ENCODE measurements at regions not wholly inside any gene's neighbourhood (a gene's known extent, or its start where the extent isn't known, plus 50 kb on each side); places are given as distances from the start of the nearest gene placed in this dataset.
A peak's percentile ranks its signal among the peaks of the same experiment; 100 is the strongest.

DNA sequence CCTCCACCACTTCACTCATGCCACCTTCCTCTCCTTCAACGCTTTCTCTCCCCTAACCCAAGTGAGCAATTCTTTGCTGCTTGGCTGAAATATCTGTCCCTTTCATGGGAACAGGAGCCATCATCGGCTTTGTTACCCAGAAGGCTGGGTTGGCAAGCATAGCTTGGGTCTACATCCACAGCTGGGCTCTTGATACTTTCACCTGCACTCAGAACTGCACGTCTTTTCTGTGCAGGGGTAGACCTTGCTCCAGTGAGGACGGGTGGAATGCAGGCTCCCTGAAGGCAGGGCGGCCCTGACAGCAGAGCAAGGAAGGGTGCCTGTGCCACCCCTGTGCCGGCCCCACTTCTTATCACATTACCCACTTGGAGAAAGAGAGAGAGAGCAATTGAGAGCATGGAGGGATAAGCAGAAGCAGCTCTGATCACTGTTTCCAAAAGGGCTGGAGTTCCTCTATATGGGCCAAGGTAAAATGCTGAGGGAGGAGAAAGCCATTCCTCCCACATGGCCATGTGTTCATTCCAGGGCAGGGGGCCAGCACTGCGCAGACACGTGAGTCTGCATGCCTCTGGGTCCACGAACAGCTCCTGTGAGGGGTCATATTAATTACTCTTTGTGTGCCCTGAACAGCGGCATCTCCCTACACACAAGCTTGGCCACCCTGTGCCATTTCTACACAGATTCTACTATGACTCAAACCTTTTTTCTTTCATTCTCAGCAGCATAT is 181.8 kb downstream of the BUD13 start:
- H3K4me3 ChIP-seq (ENCODE audit: low read length in 3 of 3) = no peak overlapping the region
- H3K27ac ChIP-seq (ENCODE audit: low read depth in 2 of 2, low read length in 2 of 2) = no peak overlapping the region
- H3K4me1 ChIP-seq (ENCODE audit: control insufficient read depth in 2 of 3, insufficient read depth in 2 of 3, low read depth in 1 of 3, low read length in 3 of 3) = no peaks in the 10 kb centered on the region
- DNase-seq (peak in 1 of 5 donors; percentile 34), FAIRE-seq (no peak)
- no peaks in the 10 kb centered on the region for H3K27me3 ChIP-seq (ENCODE audit: control insufficient read depth, insufficient read depth, low read length)
- H3K36me3 ChIP-seq (ENCODE audit: control insufficient read depth in 2 of 3, insufficient read depth in 3 of 3, low read length in 3 of 3) = no peaks in the 10 kb centered on the region
- intact Hi-C loops (cut with DNase I) = no loop called here
- TF ChIP-seq, protein P1, sequence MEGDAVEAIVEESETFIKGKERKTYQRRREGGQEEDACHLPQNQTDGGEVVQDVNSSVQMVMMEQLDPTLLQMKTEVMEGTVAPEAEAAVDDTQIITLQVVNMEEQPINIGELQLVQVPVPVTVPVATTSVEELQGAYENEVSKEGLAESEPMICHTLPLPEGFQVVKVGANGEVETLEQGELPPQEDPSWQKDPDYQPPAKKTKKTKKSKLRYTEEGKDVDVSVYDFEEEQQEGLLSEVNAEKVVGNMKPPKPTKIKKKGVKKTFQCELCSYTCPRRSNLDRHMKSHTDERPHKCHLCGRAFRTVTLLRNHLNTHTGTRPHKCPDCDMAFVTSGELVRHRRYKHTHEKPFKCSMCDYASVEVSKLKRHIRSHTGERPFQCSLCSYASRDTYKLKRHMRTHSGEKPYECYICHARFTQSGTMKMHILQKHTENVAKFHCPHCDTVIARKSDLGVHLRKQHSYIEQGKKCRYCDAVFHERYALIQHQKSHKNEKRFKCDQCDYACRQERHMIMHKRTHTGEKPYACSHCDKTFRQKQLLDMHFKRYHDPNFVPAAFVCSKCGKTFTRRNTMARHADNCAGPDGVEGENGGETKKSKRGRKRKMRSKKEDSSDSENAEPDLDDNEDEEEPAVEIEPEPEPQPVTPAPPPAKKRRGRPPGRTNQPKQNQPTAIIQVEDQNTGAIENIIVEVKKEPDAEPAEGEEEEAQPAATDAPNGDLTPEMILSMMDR (IDR thresholded peaks at IDR 0.05; ENCODE audit: borderline replicate concordance, extremely low read depth, insufficient read depth) = no peak
- no peaks in the 10 kb centered on the region for H3K9me3 ChIP-seq (ENCODE audit: control insufficient read depth in 2 of 3, insufficient read depth in 1 of 3, low read length in 3 of 3)
- no peak overlapping the region for H3K9ac ChIP-seq (ENCODE audit: low read length in 3 of 3)

DNA sequence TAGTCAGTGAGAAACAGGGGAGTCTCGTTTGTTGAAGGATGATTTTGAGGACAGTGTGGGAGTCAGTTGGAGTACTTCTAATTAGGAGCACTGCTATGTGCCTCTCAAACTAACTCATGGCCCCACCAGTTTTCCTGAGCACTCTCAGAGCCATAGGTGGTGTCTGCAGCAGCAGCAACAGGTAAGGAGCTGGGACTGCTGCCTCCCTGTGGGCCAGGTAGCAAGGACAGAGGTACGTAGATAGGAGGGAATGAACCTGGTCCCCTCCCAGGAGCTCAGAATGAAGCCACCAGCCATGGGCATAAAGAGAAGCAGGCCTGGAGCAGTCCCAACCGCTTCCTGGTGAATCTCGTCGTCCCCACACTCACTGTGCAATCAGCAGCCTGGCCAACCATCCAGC is 183.4 kb downstream of the BUD13 start:
- no peaks in the 10 kb centered on the region for H3K9me3 ChIP-seq (ENCODE audit: control insufficient read depth in 2 of 3, insufficient read depth in 1 of 3, low read length in 3 of 3)
- no peak for DNase-seq
- no peak for FAIRE-seq
- no peak overlapping the region for H3K4me3 ChIP-seq (ENCODE audit: low read length in 3 of 3)
- TF ChIP-seq, protein P1 (IDR thresholded peaks at IDR 0.05; ENCODE audit: borderline replicate concordance, extremely low read depth, insufficient read depth) = no peak
- H3K4me1 ChIP-seq (ENCODE audit: control insufficient read depth in 2 of 3, insufficient read depth in 2 of 3, low read depth in 1 of 3, low read length in 3 of 3) = no peaks in the 10 kb centered on the region
- no peak overlapping the region for H3K9ac ChIP-seq (ENCODE audit: low read length in 3 of 3)
- intact Hi-C loops (cut with DNase I) = no loop called here
- no peak overlapping the region for H3K27ac ChIP-seq (ENCODE audit: low read depth in 2 of 2, low read length in 2 of 2)
- no peaks in the 10 kb centered on the region for H3K27me3 ChIP-seq (ENCODE audit: control insufficient read depth, insufficient read depth, low read length)
- no peaks in the 10 kb centered on the region for H3K36me3 ChIP-seq (ENCODE audit: control insufficient read depth in 2 of 3, insufficient read depth in 3 of 3, low read length in 3 of 3)

DNA sequence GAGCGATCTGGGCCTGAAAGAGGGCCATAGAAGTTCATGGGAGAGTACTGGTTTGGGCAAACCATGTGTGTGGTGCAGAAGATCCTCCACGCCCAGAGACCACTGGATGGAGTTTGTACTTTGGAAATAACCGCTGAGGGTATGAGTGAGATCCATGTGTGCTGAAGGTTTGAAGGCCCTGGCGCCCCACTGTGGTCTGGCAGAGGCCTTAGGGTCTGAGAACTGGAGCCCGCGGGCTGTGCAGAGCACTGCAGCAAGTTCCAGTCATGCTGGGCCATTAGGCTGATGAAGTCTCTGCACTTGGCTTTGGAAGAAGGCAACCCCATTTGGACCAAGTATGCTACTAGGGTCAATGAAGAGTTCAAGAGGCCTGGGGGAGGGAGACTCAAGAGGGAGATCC is 186.4 kb downstream of the BUD13 start:
- H3K4me1 ChIP-seq (ENCODE audit: control insufficient read depth in 2 of 3, insufficient read depth in 2 of 3, low read depth in 1 of 3, low read length in 3 of 3) = no peaks in the 10 kb centered on the region
- FAIRE-seq = no peak
- H3K27me3 ChIP-seq (ENCODE audit: control insufficient read depth, insufficient read depth, low read length) = peaks cover 3% of the 10 kb centered on the region
- H3K9ac ChIP-seq (ENCODE audit: low read length in 3 of 3) = no peak overlapping the region
- H3K36me3 ChIP-seq (ENCODE audit: control insufficient read depth in 2 of 3, insufficient read depth in 3 of 3, low read length in 3 of 3) = no peaks in the 10 kb centered on the region
- TF ChIP-seq, protein P1 (IDR thresholded peaks at IDR 0.05; ENCODE audit: borderline replicate concordance, extremely low read depth, insufficient read depth) = no peak
- no peak overlapping the region for H3K27ac ChIP-seq (ENCODE audit: low read depth in 2 of 2, low read length in 2 of 2)
- intact Hi-C loops (cut with DNase I) = no loop called here
- H3K4me3 ChIP-seq (ENCODE audit: low read length in 3 of 3) = no peak overlapping the region
- DNase-seq = no peak
- no peaks in the 10 kb centered on the region for H3K9me3 ChIP-seq (ENCODE audit: control insufficient read depth in 2 of 3, insufficient read depth in 1 of 3, low read length in 3 of 3)

DNA sequence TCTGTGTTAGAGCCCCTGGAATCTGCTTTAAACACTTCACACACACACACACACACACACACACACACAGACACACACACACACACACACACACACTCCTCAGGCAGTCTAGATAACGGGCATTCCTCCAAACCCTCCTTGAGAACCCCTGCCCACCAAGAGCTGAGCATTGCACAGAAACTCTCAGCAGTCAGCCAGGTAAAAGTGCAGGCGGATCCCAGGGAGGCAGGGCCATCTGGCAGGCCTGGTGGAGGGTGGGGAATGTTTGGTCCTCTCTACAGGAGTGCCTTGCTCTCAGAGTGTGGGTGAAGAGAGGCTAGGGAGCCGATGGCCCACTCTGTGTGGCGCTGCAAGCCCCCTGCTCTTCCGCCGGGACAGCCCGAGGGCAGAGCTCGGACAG is 190.2 kb downstream of the BUD13 start:
- no peak overlapping the region for H3K4me3 ChIP-seq (ENCODE audit: low read length in 3 of 3)
- H3K36me3 ChIP-seq (ENCODE audit: control insufficient read depth in 2 of 3, insufficient read depth in 3 of 3, low read length in 3 of 3) = no peaks in the 10 kb centered on the region
- no peak overlapping the region for H3K9ac ChIP-seq (ENCODE audit: low read length in 3 of 3)
- intact Hi-C loops (cut with DNase I) = no loop called here
- H3K9me3 ChIP-seq (ENCODE audit: control insufficient read depth in 2 of 3, insufficient read depth in 1 of 3, low read length in 3 of 3) = no peaks in the 10 kb centered on the region
- FAIRE-seq (no peak), DNase-seq (no peak)
- H3K4me1 ChIP-seq (ENCODE audit: control insufficient read depth in 2 of 3, insufficient read depth in 2 of 3, low read depth in 1 of 3, low read length in 3 of 3) = no peaks in the 10 kb centered on the region
- TF ChIP-seq, protein P1 (IDR thresholded peaks at IDR 0.05; ENCODE audit: borderline replicate concordance, extremely low read depth, insufficient read depth) = no peak
- H3K27me3 ChIP-seq (ENCODE audit: control insufficient read depth, insufficient read depth, low read length) = peaks cover 8% of the 10 kb centered on the region
- H3K27ac ChIP-seq (ENCODE audit: low read depth in 2 of 2, low read length in 2 of 2) = no peak overlapping the region
